Right lung (tissue), 2 donors: ENCODE measurements at regions not wholly inside any gene's neighbourhood (a gene's known extent, or its start where the extent isn't known, plus 50 kb on each side); places are given as distances from the start of the nearest gene placed in this dataset.

Experiments
- DNase-seq, 2 donors: peaks; one replicate each; pipeline ENCODE4 v3.0.0-alpha.2; 2013

GRCh38 chr16:87223656-87224248 lies 93.4 kb downstream of the C16orf95 start:
- DNase-seq, result no peak

- no peak for DNase-seq
Observed at GRCh38 chr16:87226926-87227295, 90.3 kb downstream of the C16orf95 start.

- DNase-seq, result no peak
Observed at GRCh38 chr16:87227296-87227951, 89.8 kb downstream of the C16orf95 start.

- no peak for DNase-seq
Observed at GRCh38 chr16:87228363-87228762, 88.8 kb downstream of the C16orf95 start.

- DNase-seq, result no peak
Observed at GRCh38 chr16:87229230-87230188, 87.7 kb downstream of the C16orf95 start.

- no peak for DNase-seq
Observed at GRCh38 chr16:87230571-87230970, 86.6 kb downstream of the C16orf95 start.

- DNase-seq, result no peak
Observed at GRCh38 chr16:87231295-87231694, 85.9 kb downstream of the C16orf95 start.

GRCh38 chr16:87231911-87232310 lies 85.3 kb downstream of the C16orf95 start:
- no peak for DNase-seq

GRCh38 chr16:87233928-87234327 lies 83.3 kb downstream of the C16orf95 start:
- DNase-seq, result no peak

GRCh38 chr16:87234601-87235000 lies 82.6 kb downstream of the C16orf95 start:
- no peak for DNase-seq

- no peak for DNase-seq
Observed at GRCh38 chr16:87235810-87236515, 81.2 kb downstream of the C16orf95 start.

GRCh38 chr16:87236516-87237115 lies 80.6 kb downstream of the C16orf95 start:
- DNase-seq, result no peak

- no peak for DNase-seq
Observed at GRCh38 chr16:87238361-87238715, 78.9 kb downstream of the C16orf95 start.

- DNase-seq, result no peak
Observed at GRCh38 chr16:87239545-87239944, 77.6 kb downstream of the C16orf95 start.

GRCh38 chr16:87240211-87241136 lies 76.7 kb downstream of the C16orf95 start:
- no peak for DNase-seq

GRCh38 chr16:87241137-87241771 lies 75.9 kb downstream of the C16orf95 start:
- DNase-seq, result no peak

- no peak for DNase-seq
Observed at GRCh38 chr16:87243478-87243877, 73.7 kb downstream of the C16orf95 start.

GRCh38 chr16:87244636-87245197 lies 72.5 kb downstream of the C16orf95 start:
- DNase-seq, result no peak

- DNase-seq, result no peak
Observed at GRCh38 chr16:87245511-87245910, 71.7 kb downstream of the C16orf95 start.
